ENCODE measurements at regions not wholly inside any gene's neighbourhood (a gene's known extent, or its start where the extent isn't known, plus 50 kb on each side); places are given as distances from the start of the nearest gene placed in this dataset.

DNA sequence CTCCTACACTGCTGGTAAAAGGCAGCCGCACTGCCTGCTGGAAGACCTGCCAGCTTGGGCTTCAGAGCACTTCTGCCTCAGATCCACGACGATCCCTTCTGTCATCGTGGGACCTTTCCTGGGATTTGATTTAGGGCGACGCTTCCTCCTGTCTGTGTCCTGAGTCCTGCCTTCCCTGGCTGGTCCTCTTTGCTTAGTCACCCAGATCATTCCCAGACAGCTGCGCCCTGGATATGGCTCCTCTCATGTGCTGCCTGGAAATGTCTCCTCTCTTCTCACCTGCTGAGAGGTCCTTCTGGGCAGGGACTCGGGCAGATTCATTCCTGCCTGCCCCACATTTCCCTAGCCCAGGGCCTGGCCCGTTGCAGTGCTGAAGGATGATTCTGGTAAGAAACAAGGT lies 72.4 kb upstream of the POU3F1 start:
- no peak for DNase-seq (ENCODE audit: low read depth, low spot score)

DNA sequence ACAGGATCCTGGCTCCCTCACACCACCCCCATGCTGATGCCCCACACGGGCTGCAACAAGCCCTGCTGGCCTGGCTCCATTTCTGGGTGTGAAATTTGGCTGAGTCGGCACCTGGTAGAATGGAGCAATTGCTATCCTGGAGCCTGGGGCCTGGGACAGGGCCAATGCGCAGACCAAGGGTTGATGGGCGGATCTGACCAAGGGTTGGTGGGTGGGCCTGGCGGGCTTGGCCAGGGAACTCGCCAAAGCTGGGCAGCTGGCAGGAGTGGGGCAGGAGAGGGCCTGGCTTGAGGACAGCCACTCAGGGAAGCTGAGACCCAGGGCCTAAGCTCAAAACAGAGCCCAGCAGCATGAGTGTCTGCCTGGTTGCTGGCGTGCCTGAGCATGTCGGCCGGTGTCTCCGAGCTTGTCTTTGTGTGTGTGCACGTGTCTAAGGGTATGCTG lies 70.9 kb upstream of the POU3F1 start:
- no peak for DNase-seq (ENCODE audit: low read depth, low spot score)

DNA sequence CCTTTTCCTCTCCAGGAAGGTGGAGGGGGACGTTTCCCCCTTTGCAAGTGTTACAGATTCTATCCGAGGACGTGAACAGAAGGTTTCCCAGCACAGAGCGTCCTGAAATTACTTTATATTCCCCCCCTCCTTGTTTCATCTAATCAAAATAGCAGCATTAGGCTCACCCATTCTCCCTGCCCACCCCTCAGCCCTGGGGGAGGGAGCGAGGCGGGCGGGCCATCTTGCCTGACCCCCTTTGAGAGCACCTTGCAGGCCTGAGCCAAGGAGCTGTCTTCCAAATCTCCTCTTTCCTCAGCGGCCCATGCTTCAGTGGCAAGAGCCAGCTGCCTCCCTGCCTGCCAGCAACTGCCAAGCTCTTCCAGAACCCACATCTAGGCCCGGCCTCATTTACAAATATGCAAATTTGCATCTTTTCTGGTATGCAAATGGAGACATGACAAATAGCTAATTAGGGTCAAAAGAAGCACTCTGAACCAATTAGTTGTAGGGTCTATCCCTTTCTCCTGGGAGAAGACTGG lies 69.1 kb upstream of the POU3F1 start:
- DNase-seq (ENCODE audit: low read depth, low spot score) = no peak

DNA sequence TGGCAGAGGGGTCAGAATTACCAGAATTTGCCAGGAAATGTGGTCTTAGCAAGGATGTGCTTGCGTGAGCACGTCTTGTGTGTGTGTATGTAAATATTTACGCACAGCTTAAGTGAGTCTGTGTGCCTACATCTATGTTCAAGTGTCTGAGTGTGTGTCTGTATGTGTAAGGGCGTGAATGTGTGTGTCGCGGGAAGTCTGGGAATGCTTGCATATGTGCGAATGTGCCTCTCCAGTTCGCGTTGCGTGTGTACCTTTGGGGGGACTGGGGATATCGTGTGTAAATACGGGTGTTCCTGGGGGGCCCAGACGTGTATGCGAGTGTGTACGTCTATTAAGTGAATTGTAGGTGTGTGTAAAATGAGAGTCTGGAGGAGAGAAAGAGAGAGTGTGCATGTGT lies 68.6 kb upstream of the POU3F1 start:
- no peak for DNase-seq (ENCODE audit: low read depth, low spot score)

GRCh38 chr1:38114241-38115026 lies 67.8 kb upstream of the POU3F1 start:
- DNase-seq (ENCODE audit: low read depth, low spot score) = no peak

GRCh38 chr1:38113159-38113666 lies 66.6 kb upstream of the POU3F1 start:
- no peak for DNase-seq (ENCODE audit: low read depth, low spot score)

DNA sequence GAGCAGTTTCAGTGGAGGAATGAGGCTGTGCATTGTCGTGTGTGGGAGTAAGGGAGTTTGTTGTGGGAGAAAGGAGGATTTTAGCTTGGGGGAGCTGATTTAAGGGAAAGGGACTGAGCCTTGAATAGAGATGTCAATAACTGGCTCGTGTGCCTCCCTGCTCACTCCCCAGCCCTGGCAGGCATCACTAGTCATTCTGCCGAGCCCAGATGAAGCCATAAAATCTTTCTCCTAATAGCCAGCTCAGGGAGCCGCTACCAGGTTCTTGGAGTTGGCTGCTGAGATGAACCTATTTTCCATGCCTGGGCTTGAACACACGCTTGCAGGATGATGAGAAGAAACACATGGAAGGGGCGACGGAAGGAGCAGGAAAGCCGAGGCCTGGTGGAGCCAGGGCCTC lies 65.0 kb upstream of the POU3F1 start:
- DNase-seq (ENCODE audit: low read depth, low spot score) = no peak

DNA sequence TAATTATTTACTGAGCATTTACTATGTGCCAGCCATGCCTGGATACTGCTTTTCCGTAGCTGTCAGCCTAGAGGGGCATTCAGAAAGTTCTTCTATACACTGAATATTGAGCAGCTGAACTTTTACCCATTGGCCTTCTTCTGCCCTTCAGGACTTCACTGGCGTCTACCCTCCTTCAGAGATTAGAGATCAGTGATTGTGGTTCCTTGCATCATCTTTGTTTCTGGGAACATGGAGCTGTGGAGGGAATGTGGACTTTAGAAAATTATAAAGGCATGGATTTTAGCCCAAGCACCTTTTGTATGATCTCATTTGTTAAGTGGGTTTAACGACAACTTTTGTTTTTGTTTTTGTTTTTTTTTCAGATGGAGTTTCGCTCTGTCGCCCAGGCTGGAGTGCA lies 58.7 kb upstream of the POU3F1 start:
- no peak for DNase-seq (ENCODE audit: low read depth, low spot score)

DNA sequence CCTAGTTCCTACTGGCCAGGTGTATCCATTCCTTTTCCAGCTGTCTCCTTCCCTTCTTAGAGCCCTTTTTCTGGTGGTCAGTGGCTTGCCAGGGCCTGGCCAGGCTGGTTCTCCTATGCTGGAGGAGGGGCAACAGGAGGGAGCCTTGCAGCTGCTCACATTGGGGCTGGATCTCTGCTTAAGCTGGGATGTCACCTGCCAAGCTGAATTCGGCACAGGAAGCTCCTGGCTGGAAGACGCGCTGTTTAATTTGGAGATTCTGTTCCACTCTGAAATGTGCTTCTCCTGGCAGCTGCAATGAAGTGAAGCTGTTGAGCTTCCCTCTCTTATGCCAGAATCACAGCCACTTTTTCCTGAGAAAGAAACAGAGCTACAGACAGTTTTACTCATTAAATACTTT lies 56.0 kb upstream of the POU3F1 start:
- DNase-seq (ENCODE audit: low read depth, low spot score) = no peak

GRCh38 chr1:38101037-38101785 lies 54.6 kb upstream of the POU3F1 start:
- no peak for DNase-seq (ENCODE audit: low read depth, low spot score)

- no peak for DNase-seq (ENCODE audit: low read depth, low spot score)
Measured at GRCh38 chr1:38098101-38098847, 51.7 kb upstream of the POU3F1 start.

DNA sequence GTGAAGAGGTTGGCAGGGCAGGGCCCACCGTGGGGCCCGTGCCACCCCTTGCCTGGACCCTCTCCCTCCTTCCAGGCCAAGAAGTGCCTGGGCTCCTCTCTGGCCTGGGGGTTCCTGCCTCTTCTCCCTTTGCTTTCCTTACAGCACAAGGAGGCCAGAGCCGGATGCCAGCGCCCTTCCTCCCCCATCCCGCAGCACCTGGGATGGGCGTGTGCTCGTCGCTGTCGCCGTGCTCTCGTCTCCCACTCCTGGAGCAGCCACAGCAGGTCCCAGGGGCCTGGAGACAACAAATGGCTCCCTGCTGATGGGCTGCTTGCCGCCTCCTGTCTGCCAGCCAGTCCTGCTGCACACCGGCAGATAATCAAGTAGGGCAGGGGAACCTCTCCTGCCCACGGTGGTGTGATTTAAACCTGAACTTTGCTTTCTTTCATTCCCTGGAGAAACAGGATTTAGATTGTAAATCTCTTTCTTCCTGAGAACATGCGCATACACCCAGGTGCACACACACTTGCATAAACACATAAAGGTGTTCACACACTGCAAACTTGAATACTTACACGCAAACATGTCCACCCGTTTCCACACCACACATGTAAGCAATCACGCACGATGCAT lies 50.8 kb upstream of the POU3F1 start:
- DNase-seq (ENCODE audit: low read depth, low spot score) = no peak

All from brain pericyte (primary cell).